Upper lobe of left lung (tissue), 4 donors: ENCODE measurements at regions not wholly inside any gene's neighbourhood (a gene's known extent, or its start where the extent isn't known, plus 50 kb on each side); places are given as distances from the start of the nearest gene placed in this dataset.

Experiments used
- EP300 ChIP-seq, 4 donors: sonication (generic); formaldehyde crosslinking; IDR thresholded peaks; one replicate each; pipeline ENCODE4 v1.5.1; 2017; ENCODE audit warnings: antibody characterized with exemption in 4 of 4, control low read depth in 2 of 4
- TF ChIP-seq, protein P1 (sequence below), 6 experiments: fragments of 450-650 bp in 4 of 6; fragments of 200-600 bp in 2 of 6; sonication (generic) in 2 of 6; IDR thresholded peaks; one replicate each; pipeline ENCODE4 v1.5.1; 2016 to 2019; ENCODE audit warnings: antibody characterized with exemption in 6 of 6

DNA sequence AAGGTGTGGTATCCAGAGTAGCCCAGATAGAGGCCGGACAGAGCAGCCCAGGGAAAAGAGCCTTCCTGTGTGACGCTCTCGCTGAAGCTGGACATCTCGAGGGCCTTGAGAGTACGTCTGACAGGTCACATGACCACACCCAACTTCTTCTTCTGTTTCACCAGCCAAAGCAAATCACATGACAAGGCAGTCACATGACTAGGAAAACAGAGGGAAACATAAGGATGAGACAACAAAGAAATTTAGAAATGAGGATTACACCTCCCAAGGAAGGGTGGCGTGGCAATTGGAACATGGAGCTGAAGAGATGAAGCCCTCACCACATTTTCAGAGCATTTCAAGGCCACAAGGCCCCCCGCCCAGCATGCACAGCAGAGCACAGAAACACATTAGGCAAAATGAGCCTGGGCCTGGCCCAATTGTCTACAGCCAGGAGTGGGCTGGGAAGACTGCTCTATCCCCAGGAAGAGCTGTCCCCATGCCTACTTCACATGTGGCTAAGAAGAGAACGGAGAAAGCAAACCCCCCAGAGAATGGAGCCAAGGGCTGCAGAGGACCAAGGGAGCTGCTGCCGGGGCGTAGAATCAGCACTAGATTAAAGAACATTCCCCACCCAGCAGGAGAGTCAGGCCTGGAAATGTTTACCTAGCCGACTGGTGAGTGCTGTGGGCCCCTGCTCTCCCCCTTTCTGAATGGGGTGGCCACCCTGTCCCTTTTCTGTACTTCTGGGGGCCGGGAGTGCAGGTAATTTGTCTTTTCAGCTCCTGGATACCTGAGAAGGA, 305.1 kb downstream of the NPHP4 start:
- TF ChIP-seq, protein P1, sequence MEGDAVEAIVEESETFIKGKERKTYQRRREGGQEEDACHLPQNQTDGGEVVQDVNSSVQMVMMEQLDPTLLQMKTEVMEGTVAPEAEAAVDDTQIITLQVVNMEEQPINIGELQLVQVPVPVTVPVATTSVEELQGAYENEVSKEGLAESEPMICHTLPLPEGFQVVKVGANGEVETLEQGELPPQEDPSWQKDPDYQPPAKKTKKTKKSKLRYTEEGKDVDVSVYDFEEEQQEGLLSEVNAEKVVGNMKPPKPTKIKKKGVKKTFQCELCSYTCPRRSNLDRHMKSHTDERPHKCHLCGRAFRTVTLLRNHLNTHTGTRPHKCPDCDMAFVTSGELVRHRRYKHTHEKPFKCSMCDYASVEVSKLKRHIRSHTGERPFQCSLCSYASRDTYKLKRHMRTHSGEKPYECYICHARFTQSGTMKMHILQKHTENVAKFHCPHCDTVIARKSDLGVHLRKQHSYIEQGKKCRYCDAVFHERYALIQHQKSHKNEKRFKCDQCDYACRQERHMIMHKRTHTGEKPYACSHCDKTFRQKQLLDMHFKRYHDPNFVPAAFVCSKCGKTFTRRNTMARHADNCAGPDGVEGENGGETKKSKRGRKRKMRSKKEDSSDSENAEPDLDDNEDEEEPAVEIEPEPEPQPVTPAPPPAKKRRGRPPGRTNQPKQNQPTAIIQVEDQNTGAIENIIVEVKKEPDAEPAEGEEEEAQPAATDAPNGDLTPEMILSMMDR (IDR thresholded peaks at IDR 0.05) = no peak
- TF ChIP-seq EP300 (IDR thresholded peaks at IDR 0.05) = no peak
